GM18867 (cell line): ENCODE measurements at regions not wholly inside any gene's neighbourhood (a gene's known extent, or its start where the extent isn't known, plus 50 kb on each side); places are given as distances from the start of the nearest gene placed in this dataset.
A peak's percentile ranks its signal among the peaks of the same experiment; 100 is the strongest.

ENCODE experiments used
- ATAC-seq: cut with Tn5 transposase; IDR thresholded peaks from one replicate; pipeline ENCODE4 v1.9.1; 2021; ENCODE audit warnings: mild to moderate bottlenecking, moderate library complexity; ENCODE audit not compliant: unreplicated experiment

DNA sequence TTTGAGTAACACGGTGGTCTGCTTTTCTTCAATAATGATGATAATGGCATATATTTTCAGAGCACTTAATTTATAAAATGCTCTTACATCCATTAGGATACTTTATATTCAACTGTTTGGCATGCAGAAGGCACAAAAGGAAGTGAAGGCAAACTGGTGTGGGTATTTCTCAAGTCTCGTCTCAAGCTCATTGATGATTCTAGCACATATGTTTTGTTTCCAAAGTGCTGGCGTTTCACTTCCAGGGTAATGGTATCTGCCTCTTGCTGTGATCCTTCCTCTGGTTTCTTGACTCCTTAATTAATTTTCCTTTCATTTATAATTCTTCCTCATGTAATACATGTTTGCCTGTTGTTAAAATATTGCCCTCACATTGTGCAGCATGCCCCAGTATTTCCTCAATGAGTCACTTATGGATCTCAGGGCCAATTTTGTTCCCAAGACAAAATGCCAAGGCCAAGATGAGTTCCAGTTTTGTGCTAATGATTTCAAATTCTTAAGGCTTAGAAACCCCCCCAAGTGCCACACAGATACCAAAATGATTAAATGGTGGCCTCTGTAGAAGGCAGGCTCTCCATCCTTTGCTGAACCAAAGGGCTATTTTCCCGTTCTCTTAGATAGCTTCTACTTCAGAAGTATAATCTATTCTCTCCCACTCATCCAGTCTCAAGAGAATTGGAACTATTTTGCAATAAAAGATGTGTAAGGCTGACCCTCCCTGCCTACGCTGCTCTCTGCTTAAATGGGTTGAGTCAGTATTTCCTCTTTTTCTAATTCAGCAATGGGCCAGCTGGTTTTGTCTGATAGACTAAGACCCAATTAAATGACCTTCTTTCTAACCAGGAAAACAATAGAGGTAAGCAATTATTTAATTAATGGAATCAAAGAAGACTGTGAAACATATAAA is 171.2 kb downstream of the ZNF365 start:
- no peak for ATAC-seq

DNA sequence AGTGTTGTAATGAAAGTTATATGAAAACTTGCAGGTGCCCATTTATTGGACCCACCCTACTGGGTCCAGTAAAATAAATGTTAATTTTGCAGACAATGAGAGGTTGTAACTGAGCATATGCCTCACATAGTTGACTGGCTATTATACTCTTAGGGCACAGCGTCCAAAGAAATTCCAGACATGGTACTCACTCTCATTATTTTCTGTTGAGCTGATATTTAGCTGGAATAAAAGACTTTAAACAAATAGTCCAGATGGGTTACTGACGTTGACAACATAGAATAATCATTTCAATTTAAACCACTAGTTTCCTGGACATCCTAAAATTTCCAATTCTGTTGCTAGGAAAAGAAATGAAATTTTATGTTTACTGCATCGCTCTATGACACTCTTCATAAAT is 174.5 kb downstream of the ZNF365 start:
- no peak for ATAC-seq

DNA sequence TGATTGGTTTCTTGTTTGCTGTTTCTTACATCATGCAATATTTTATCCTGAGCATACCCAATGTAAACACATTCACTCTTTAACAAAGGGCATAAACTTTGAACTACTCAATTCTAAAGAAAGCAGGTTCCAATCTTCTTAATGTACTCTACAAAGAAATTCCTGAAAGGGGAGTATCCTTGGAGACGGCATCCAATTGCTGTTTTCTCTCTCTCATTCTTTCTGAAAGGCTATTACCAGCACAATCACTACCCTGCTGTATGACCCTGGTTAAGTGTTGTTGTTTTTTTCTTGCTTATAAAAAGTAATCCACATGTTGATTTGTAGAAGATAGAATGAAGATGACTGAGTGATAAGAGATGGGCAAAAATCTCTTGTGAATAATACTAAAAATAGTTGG is 176.0 kb downstream of the ZNF365 start:
- no peak for ATAC-seq

DNA sequence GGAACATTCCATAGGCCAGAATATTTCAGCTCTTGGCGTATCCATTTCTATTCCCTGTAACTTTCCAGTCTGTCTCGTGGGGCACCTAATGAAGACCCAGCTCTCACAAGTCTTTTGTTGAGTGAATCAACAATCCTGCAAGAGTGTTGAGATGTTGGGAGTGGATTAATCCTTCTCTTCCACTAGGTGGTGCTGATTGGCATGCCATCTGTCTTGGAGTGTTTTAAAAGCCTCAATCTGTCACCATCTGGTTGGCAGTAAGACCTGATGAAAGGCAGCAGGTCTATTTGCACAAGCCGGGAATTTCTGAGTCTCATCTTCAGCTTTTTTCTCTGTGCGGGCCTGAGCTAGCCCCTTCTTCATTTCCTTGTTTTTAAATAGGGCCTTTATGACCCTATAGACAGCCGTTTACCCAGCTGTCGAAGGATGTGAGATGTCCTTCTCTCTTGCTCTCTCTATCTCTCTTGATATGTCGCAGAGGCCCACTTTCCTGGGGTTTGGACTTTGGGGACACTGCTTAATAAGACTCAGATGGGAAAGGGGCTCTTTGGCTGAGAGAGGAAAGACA is 180.5 kb downstream of the ZNF365 start:
- peak; percentile 83 for ATAC-seq

DNA sequence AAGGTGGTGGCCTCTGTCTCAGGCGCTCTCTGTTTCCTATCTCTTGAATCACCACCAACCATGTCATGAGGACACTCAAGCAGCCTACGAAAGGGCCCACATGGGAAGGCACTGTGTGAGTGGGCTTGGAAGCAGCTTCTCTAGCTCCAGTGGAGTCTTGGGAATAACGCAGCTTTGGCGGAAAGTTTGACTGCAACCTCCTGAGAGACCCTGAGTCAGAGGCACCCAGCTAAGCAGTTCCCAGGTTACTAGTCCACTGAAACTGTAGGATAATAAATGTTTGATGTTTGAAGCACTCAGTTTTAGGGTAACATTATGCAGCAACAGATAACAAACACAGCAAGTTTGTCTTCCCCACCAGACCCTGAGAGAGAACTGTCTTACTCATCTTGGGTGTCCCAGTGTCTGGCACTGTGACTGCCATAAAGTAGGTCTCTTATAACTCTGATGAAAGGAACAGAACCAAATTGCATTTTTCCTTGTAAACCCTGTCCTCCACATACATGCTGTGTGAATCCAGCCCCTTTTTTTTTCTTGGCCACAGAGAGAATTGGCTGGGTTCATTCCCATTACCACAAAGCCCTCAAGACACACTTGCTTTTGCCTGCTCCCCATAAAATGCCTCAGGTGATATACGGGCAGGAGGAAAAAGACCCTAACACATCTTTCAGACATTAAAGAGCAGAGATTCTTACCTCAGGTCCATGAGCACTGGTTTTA is 185.5 kb downstream of the ZNF365 start:
- no peak for ATAC-seq

DNA sequence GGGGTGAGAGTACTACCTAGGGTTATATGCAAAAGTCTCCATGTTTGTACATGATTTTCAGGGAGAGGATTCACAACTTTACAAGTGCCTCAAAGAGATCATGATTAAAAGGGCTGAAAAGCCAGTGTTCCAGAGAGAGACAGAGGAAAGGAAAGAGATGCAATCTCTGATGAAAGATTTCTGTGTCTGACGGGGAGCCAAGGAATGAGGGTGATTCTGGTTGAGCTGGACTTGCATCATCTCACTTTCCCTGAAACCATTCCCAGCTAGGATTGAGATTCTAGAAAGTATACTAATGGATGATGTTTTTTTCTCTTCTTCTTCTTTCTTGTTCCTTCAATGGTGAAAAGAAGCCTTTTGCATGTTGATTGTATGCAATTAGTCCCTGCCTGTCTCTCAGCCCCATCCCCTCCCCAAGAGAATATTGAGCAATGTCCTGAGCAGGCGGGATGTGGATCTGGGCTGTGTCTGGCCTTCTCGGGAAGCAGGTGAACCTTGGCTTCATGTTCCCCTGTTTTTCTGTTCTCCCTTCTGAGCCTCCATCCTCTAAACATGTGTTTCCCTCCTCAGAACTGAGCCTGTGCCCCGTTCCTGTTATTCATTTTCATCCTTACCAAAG is 186.1 kb downstream of the ZNF365 start:
- ATAC-seq, result no peak

DNA sequence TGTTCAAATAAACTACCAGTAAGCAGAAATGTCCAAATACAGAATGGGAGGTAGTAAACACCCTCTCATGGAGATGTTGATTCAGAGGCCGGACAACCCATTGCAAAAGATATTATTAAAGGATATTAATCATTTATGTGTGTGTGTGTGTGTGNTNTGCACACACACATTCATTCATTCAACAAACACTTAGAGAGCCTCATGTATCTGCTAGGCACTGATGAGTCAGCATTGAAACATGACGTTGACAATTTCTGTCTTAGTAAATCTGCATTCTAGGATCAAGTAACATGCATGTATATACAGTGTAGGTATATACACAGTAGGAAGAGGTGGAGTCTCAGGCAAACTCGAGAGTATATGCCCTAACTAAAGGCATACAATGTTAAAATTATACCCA is 187.0 kb downstream of the ZNF365 start:
- ATAC-seq, result no peak

DNA sequence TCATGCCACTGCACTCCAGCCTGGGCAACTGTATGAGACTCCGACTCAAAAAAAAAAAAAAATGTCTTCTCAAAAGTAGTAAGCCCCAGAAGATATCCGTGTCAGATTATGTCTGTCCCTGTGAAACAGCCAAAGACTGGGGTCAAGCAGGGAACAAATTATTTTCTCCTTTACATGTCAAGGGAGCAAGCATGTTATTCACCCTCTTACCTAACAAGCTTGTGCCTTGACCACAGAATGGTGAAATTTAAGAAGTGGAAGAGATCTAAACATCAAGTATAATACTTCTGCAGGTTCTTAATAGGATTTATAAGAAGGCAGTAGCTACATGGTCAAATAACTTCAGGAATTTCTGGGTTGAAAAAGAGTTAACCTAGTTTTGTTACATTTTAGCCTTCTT is 187.9 kb downstream of the ZNF365 start:
- no peak for ATAC-seq

DNA sequence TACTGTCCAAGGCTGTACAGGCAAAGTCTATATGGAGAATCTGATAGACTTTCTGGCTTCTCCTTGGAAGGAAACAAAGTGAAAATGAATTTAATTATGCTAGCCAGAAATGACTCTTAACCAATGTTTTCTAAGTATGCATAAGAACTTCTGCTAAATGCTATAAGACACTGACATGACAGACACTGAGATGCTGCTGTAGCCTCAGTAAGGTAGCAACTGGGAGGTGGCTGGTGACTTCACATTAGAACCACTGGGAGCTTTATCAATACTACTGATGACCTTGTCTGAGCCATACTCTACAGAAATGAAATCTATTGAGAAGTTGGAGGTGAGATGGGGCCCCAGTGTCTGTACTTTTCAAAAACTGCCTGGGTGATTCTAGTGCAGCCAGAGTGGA is 188.6 kb downstream of the ZNF365 start:
- ATAC-seq, result no peak

DNA sequence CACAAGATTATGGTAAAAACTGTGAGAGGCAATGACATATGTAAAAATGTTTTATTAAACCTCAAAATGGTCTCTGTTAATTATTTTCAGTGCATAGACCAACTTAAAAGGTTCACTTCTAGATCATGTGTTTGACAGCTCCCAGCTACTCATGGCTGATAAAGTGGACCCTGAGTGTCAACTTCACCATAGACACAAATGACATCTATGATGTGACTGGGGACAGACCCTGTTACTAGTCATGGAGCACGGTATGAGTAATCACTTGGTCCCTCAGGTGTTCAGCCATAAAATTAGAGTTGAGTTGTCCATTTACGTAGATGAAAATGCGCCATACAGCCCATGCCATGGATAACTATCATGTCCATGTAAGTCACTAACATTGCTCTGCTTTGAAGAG is 199.8 kb downstream of the ZNF365 start:
- no peak for ATAC-seq

DNA sequence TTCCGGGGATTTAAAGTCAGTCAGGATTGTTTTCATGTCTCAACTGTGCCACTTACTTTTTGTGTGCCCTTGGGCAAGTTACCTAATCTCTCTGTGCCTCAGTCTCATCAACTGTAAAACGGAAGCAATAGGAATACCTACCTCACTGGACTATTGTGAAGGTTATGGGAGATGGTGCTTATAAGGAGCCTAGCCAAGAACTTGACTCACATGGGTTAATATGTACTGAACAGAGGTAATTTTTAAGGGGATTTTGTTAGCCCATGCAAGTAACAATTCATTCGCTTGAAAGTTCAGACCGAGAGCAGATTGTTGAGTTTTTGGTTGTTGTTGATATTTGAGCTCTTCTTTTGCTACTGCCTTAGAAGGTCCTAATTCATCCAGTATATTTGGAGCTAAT is 202.9 kb downstream of the ZNF365 start:
- no peak for ATAC-seq

DNA sequence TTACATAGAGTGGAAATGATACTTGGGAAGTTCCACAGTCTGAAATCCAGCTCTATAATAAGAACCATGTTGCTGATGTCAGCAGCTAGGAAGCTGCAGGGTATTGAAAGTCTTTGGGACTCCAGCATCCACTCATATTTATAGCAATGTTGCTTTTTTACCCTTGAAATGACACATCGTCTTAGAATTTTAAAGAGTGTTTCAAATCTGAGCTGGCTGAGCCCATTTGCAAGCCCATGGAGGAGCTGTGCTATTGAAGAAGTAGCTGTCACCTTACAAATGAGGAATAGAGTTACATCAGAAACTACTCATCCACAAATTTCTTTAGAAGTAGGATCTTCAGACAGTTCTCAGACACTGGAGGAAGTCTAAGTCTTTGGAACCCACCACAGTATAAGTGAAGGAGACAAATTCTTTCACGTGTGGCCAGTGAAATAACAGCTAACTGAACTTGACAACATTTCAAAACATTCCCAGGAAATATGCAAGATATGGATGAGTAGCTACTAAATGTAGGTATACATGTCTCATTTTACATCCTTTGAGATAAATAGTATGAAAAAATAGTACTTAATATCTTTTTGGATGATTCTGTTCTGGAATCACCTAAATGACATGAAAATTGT is 203.6 kb downstream of the ZNF365 start:
- no peak for ATAC-seq

DNA sequence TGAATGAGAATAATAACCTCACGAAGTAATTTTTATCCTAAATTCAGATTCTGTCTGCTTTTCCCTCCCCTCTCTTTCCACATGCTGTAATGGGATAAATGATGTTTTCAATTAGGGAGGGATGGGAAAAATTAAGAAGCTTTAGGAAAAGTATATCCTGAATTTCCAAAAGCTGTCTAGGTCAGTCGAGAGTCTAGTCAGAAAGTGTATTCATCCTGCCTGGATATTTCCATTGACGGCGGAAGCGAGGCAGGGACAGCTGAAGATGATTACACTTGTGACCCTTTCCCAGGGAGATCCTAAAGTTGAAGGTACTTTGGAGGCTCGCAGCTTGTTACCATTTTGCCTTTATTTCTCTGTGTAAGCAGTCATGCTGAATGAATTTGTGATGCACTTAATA is 204.1 kb downstream of the ZNF365 start:
- no peak for ATAC-seq

DNA sequence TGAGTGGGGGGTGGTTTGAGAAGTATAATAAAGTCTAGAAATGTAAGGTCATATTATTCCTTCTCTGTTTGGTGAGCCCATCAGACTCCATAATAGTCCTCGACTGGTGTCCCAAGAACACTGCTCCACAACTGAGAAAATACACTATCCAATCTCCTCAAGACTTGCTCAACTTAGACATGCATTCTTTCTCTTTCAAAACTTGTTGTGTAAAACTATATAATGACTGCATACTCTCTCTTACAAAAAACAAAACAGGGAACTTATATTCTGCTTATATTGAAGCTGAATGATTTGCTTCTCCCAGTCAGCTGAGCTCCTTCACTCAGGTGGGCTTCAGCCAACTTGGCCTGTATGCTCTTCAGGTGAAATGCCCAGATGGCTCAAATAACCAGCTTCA is 204.7 kb downstream of the ZNF365 start:
- no peak for ATAC-seq

DNA sequence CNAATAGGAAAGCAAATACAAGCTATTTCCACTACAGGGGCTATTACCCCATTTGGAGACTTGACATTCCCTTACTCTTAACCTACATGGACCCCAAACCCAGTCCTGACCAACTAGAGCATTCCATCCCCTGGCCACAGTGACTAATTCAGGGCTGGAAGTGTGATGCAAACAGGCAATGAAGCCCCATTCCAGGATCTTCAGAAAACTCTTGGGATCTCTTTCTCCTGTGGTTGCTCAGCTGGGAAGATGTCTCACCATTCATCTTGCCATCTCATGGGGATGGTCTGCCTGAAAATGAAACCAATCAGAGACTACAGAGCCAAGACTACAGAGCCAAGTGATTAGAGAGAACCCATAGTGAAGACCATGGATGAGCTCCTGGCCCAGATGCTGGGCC is 206.2 kb downstream of the ZNF365 start:
- no peak for ATAC-seq

DNA sequence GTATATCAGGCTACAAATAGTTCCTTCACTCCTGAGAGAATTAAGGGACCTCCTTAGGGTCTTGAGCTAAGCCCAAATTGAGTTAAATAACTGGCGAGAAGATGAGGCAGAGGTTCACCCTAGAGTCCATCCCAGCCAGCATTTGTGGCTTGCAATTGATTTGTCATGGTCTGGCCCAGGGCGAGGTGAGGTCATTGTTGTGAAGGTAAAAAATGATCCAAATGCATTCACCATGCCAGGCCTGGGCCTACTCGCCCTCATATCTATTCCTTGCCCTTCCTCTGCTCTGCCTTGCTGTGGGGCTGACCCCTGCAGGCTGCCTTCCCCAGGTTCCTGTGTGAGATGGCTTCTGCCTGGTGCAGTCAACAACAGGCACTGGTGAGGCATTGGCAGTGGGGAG is 207.2 kb downstream of the ZNF365 start:
- ATAC-seq, result no peak

DNA sequence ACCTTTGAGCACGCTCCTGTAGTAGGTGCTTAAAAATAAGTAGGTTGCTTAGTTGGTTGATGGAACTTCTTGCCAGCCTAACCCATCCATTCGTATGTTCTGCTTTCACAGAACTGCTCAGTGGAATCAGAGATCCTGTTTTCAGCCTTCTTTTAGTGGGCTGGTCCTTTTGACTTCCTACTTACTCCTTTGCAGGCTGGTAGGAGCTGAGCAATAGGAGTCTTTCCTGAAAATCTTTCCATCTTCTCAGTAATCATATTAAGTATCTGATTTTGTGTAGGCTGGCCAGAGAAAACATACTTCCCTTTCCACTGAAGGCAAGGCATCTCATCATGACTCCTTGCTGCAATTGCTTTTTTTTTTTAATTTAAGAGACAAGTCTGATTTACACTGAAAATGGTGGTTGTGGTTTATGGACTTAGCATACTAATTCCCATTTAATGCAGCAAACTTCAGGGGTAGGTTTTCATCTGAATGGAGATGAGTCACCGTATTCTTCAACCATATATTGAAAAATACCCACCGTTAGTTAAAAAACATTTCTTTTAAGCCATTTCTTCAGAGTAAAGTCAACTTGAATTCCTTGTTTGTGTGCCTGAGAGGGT is 208.0 kb downstream of the ZNF365 start:
- ATAC-seq, result no peak

DNA sequence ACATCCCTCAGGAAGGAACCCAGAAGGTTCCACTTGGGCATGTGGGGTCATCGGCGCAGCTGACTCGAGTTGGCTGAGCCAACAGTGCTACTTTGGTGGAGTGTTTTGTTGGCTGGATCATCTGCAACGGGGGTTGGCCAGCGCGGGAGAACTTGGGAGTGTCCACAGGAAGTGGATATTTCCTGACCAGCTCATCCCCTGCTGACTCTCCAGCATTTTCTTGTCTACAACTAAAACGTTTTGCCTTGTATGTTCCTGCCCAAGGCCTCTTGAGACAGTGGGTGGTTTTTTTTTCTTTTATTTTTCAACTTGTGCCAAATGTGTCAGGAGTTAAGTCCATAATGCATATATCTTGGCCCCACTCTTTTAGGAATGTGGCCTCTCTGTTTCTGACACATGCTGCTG is 208.6 kb downstream of the ZNF365 start:
- ATAC-seq, result no peak

DNA sequence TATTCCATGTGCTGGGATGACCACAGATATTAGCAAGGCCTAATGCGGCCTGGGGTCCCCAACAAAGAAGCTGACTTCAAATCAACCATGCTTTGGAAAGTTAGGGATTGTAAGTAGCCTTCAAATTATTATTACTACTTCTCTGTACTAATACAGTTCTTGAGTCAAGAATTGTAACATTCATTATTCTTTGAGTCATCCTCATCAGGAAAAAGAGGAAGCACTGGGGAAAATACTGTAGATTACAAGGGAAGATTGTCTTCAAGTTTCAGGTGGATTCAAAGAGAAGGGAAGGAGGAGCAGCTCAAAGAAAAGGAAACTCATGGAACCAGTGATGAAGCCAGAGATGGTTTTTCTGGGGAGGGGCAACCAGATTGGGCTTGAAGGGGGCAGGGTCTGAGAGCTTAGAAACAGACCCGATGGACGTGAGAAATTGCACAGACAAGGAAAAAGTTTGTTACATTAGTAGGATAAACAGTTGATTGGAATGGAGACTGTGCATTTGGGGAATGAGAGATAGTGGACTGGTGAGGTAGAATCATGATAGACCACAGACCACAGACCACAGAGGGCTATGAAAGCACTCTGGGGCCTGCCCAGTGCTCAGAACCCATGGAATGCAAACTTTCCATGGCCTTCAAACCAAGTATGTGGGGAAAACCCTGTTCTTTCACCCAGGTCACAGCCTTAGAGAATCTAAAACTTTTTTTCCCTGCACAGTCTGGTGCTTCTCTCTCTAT is 209.9 kb downstream of the ZNF365 start:
- no peak for ATAC-seq

DNA sequence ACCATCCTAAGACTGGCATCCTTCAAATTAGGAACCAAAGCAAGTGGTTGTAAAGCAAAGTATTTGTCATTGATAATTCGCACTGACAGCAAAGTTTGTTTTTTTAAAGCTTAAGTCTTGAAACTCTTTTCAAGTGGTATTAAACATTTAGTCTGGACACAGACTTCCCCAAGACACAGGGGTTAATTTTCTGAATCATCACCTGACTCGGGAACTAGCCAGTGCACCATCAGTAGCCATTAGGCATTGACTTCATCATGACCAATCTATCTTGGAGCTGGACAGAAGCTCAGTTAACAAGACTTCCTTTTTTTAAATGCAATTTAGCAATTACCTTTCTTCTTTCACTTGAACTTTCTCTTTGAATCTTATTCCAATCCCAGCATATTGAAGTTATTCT is 210.6 kb downstream of the ZNF365 start:
- ATAC-seq, result no peak
